ENCODE measurements at regions not wholly inside any gene's neighbourhood (a gene's known extent, or its start where the extent isn't known, plus 50 kb on each side); places are given as distances from the start of the nearest gene placed in this dataset.

DNA sequence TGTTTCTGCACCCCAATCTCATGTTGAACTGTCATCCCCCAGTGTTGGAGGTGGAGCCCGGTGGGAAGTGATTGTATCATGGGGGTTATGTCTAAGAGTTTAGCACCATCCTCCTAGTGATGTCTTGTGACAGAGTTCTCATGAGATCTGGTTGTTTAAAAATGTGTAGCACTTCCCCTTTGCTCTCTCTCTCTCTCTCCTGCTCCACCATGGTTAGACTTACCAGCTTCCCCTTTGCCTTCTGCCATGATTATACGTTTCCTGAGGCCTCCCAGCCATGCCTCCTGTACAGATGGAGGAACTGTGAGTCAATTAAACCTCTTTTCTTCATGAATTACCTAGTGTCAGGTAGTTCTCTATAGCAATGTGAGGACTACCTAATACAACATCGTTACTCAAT, 396.9 kb upstream of the LRATD1 start:
- no peak for DNase-seq

DNA sequence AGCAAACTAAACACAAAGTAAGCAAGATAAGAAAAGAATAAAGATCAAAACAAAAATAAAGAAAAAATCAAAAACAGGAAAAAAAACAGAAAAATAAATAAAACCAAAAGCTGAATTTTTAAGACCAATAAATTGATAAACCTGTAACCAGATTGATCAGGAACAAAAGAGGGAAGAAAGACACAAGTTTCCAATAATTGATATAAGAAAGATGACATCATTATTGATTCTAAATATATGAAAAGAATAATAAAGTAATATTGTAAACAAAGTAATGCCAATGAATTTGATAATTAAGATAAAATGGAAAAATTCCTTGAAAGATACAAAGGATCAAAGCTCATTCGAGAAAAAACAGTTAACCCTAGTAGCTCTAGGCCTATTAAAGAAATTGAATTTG, 394.6 kb upstream of the LRATD1 start:
- no peak for DNase-seq

DNA sequence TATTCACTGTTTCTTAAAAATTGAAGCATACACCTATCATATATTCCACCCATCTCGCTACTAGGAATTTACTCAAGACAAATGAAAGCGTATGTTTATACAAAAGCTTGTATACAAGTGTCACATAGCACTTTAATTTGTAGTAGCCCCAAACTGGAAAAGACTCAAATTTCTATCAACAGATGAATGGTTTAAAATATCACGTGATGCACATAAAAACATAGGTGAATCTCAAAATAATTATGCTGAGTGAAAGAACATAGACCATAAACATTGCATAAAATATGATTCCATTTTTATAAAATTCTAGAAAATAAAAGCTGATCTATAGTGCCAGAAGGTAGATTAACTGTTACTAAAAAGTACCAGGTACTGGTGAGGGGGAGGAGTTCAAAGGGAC, 392.9 kb upstream of the LRATD1 start:
- DNase-seq: no peak

DNA sequence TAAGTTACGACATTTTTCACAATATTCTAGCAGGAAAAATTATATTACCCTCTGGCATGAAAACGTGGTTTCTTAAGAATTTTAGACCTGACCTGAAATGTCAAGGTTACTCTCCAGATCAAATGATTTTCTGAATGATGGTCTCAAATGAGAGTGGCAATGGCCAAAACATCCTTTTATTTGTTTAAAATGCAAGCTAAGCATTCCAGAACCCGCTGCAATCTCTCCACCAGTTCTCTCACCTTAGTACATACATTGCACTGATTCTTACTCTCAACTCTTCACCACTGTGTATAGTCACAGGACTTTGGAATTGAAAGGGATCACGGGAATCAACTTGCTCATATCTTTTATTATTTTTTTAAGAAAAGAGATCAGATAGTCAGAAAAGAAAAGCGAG, 391.6 kb upstream of the LRATD1 start:
- DNase-seq: no peak

DNA sequence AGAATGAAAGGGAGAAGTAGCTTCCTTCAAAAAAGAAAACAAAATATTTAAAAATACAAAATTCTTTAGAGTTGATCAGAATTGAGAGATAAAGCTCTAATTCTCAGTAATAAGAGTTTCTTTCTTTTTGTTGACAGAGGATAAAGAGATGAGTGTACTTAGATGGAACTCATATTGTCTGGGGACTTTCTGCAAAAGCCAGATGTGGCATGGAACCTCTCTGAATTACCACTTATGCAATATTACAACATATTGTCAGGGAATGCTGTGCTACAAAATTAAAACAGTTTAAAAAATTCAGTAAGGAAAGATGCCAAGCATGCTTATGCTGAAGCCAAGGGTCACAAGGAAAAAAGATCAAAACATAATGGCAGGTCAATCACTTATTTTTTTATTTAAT, 386.6 kb upstream of the LRATD1 start:
- no peak for DNase-seq

GRCh38 chr2:14255135-14255820, 377.2 kb upstream of the LRATD1 start:
- no peak for DNase-seq

- DNase-seq: no peak
Measured at GRCh38 chr2:14256890-14257289, 375.6 kb upstream of the LRATD1 start.

GRCh38 chr2:14257801-14258507, 374.6 kb upstream of the LRATD1 start:
- no peak for DNase-seq

DNA sequence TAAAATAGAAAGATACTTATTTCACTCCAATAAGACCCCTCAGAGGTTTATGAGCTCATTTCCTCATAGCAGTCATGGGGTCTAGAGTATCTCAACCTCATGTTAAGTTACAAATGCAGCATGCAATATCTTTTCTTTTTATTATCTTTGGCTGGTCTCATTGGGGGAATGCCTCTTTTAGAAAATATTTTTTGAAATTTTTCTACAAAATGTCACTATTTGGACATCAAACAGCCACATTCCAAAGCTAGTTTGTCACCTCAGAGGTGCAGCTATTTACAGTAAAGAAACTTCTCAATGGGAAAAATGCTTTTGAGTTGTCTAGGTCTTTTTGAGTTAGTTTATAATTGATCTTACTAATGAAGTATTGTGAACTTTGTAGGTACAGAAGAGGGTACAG, 370.7 kb upstream of the LRATD1 start:
- no peak for DNase-seq

GRCh38 chr2:14263053-14263452, 369.5 kb upstream of the LRATD1 start:
- DNase-seq: no peak

DNA sequence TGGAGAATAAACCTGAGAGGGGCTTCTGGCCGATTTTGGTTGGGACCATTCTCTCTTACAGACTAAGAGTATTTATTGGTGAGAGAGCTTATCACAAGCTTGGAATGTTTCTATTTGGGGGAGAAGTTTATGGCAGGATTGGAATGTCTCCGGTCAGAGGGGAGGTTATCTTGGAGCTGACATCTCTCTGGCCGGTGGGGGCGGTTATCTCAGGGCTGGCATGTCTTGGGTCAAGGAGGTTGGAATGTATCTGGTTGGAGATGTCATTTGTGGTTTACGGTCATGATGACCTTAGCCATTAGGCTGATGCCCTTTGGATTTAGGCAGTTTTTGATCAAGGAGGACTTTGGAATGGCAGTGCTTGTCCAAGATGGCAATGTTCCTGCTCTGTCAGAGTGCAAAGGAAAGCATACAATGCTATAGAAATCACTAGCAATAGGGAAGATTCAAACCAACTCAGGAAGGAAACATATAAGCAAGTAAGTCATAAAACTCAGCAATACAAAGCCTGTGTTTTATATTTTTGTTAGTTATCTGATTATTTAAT, 362.4 kb upstream of the LRATD1 start:
- no peak for DNase-seq

GRCh38 chr2:14272396-14273075, 360.0 kb upstream of the LRATD1 start:
- DNase-seq: no peak

DNA sequence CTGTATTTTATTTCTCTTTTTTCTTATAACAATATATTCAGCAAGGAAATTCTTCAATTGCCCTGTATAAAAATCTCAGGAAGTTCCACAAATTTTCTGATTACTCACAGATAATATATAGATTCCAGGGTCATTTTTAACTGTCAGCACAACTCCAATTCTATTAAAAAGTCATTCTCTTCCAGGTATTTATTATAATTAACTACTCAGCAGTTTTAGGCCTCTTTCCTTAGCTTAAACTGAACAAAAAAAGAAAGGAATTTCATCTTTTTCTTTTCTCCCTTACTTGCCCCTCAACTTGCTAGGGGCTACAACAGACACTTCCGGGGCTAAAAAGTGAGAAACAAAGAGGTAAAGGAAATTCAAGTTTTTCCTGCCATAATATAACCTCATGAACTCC, 358.9 kb upstream of the LRATD1 start:
- no peak for DNase-seq

DNA sequence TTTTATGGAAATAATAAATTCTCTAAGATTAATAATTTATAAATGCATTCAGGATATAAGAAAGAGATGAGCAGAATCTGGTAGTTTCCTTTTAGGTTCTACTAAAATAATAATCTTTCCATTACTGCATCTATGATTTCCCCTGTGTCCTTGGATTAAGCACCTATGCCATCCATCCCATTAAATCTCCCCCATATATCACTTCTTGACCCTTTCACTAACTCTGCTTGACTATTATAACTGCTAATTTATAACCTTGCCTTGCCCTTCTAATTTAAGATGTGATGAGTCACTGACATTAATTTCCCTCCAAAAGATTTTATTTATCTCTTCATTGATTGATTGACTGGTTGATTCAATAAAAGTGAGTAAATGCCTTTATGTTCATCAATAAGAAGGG, 348.3 kb upstream of the LRATD1 start:
- no peak for DNase-seq

DNA sequence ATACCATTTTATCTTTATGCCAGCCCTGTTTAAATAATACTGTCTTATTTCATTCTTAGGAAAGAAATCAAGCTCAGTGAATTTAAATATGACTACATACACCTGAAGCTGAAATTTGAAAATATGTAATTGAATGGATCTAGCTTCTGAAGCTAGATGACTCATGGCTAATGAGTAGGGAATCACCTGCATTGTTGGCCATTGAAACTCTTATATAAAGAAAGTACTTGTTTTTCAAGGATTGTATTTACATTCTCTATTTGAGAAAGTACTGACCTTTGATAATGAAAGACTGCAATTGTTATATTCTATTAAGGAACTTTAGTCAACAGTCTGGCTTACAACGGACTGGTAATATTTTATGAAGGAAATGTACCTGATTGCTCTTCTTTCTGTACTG, 346.7 kb upstream of the LRATD1 start:
- DNase-seq: no peak

DNA sequence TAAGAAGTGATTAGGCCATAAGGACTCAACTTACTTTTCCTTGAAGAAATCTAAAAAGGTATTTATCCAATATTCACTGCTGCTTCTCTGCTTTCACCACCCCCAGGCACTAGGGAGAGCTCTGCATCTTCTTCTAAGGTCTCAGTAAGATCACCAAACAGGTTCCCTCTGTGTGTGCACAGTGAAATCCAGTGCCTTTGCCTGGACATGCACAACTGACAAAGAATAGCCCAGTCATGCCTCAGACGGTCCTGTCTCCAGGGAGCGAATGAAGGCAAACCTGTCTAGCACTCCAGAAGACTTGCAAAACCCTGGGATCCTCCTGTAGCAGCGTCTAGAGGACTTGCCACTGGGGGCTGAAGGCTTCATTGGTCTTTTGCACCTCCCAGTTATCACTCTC, 344.5 kb upstream of the LRATD1 start:
- DNase-seq: no peak

GRCh38 chr2:14292964-14293363, 339.6 kb upstream of the LRATD1 start:
- no peak for DNase-seq

GRCh38 chr2:14297340-14297739, 335.2 kb upstream of the LRATD1 start:
- no peak for DNase-seq

DNA sequence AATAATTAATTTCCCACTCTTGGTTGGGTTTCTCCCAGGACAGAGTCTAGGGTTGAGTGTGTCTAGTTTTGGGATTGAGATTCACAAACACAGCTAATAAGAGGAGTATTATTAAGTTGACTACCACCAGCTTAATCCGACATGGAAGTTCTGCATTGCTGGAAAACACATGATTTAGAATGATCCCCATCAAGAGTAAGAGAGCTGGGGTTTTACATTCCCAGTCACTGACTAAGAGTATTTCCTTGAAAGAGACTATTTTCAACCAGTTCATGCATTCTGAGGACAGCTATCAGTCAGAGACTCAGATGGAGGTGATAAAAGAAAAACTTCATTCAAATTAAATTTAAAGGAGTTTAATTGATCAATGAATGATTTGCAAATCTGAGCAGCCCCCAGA, 334.6 kb upstream of the LRATD1 start:
- DNase-seq: no peak

DNA sequence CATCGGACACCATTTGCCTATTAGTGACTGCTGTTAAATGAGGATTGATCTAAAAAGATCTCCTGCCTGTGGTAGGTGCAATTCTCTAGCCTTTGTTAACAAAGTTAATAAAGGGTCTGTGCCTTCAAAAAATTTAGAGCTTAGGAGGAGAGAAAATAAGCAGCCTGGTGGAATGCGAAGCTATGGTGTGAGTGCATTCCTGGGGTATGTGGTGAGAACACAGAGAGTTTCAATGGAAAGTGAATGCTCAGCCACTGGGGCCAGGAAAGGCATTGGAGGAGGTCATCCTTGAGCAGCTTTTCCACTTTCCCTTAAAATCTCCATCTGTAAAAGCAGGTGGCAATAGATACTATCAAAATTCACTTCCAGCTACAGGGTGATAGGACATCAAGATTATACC, 331.2 kb upstream of the LRATD1 start:
- DNase-seq: no peak

- DNase-seq: no peak
Measured at GRCh38 chr2:14303366-14304115, 329.0 kb upstream of the LRATD1 start.

- DNase-seq: no peak
Measured at GRCh38 chr2:14304326-14304725, 328.2 kb upstream of the LRATD1 start.

DNA sequence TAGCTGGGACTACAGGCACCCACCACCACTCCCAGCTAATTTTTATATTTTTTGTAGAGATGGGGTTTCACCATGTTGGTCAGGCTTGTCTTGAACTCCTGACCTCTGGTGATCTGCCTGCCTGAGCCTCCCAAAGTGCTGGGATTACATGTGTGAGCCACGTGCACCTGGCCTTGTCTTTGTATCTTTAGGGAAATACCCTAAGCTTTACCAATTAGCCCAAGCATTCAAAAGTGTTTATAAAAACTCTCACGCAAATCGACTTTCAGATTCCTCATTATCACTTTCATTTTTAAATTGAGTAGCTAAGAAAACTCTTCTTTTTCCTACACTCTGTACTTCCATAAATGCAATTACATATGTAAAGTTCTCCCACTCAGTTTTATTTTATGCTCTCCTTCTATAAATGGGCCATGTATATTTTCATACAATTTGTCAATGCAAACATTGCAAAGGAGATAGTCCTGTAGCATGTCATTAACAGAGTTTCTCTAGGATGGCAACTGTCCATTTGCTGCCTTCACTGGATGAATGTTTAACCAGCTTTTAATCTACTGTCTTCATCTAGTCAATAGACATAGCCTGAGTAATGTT, 326.2 kb upstream of the LRATD1 start:
- DNase-seq: no peak
